Esophagus muscularis mucosa (tissue), 4 donors: ENCODE measurements at regions not wholly inside any gene's neighbourhood (a gene's known extent, or its start where the extent isn't known, plus 50 kb on each side); places are given as distances from the start of the nearest gene placed in this dataset.

Experiments
- DNase-seq: peaks from one replicate; pipeline ENCODE4 v3.0.0-alpha.2; 2017; ENCODE audit errors: extremely low spot score
- H3K27ac ChIP-seq, 4 donors: fragments of 200-600 bp; sonication (generic); replicated peaks in 1 of 4; 1 replicate in 3 of 4; 2 replicates in 1 of 4; pipeline ENCODE4 v1.5.1; 2016 to 2019; ENCODE audit warnings: mild to moderate bottlenecking in 1 of 4
- H3K27me3 ChIP-seq, 4 donors: fragments of 200-600 bp; sonication (generic); one replicate each; pipeline versions ENCODE4 v1.5.1 to v1.6.0; 2016 to 2019
- H3K36me3 ChIP-seq, 4 donors: fragments of 200-600 bp; sonication (generic); one replicate each; pipeline ENCODE4 v1.5.1; 2016 to 2019
- H3K4me1 ChIP-seq, 4 donors: fragments of 200-600 bp; sonication (generic); one replicate each; pipeline ENCODE4 v1.5.1; 2016 to 2019
- H3K4me3 ChIP-seq, 4 donors: fragments of 200-600 bp; sonication (generic); 1 replicate in 2 of 4; 2 replicates in 2 of 4; pipeline ENCODE4 v1.5.1; 2016 to 2019; ENCODE audit warnings: mild to moderate bottlenecking in 4 of 4, moderate library complexity in 1 of 4
- H3K9me3 ChIP-seq, 4 donors: fragments of 200-600 bp; sonication (generic); 1 replicate in 3 of 4; 2 replicates in 1 of 4; pipeline ENCODE4 v1.5.1; 2016 to 2019
- CTCF ChIP-seq, 3 experiments: fragments of 200-600 bp in 2 of 3; fragments of 450-650 bp in 1 of 3; sonication (generic) in 2 of 3; IDR thresholded peaks; one replicate each; pipeline ENCODE4 v1.5.1; 2017 to 2019; ENCODE audit warnings: antibody characterized with exemption in 3 of 3, mild to moderate bottlenecking in 2 of 3, moderate library complexity in 1 of 3
- EP300 ChIP-seq: sonication (generic); formaldehyde crosslinking; IDR thresholded peaks from one replicate; pipeline ENCODE4 v1.6.1; 2017; ENCODE audit warnings: antibody characterized with exemption
- POLR2A ChIP-seq: fragments of 450-650 bp; IDR thresholded peaks from one replicate; pipeline ENCODE4 v1.6.1; 2017; ENCODE audit warnings: antibody characterized with exemption, moderate library complexity, mild to moderate bottlenecking, low read depth
- POLR2AphosphoS5 ChIP-seq, 2 donors: sonication (generic); formaldehyde crosslinking; IDR thresholded peaks; one replicate each; pipeline ENCODE4 v1.6.1; 2017; ENCODE audit warnings: antibody characterized with exemption in 2 of 2
- WGBS: methylation state at CpG from one replicate; pipeline ENCODE4 v1.1.5; 2018; 5-methylcytosine and 5-hydroxymethylcytosine counted together
- intact Hi-C: fragments of 100-400 bp; cut with DNase I; formaldehyde crosslinking; loops from one replicate; pipeline ENCODE4 v1.15.1; 2023

GRCh38 chr9:21556581-21557427 lies 74.7 kb upstream of the IFNE start:
- Histone ChIP-seq H3K4me1 (peaks cover 11 to 20% (median 18%) of the 10 kb centered on the region in 4 donors), H3K27me3 (peaks cover 0 to 82% (median 35%) of the 10 kb centered on the region in 4 donors), H3K4me3 (no peak overlapping the region), H3K9me3 (no peaks in the 10 kb centered on the region), H3K27ac (no peak overlapping the region), H3K36me3 (no peaks in the 10 kb centered on the region)
- intact Hi-C loops = no loop called here
- DNase-seq = no peak
- TF ChIP-seq POLR2AphosphoS5 (IDR thresholded peaks at IDR 0.05) (no peak), EP300 (no peak), CTCF (IDR thresholded peaks at IDR 0.05) (no peak), POLR2A (no peak)
- whole genome bisulfite sequencing = 86% methylated on average over 4 of the region's 4 CpGs

- Histone ChIP-seq H3K4me3 (no peak overlapping the region), H3K27me3 (peaks cover 0 to 81% (median 35%) of the 10 kb centered on the region in 4 donors), H3K9me3 (no peaks in the 10 kb centered on the region), H3K27ac (no peak overlapping the region), H3K4me1 (peaks cover 11 to 20% (median 18%) of the 10 kb centered on the region in 4 donors), H3K36me3 (no peaks in the 10 kb centered on the region)
- intact Hi-C loops = no loop called here
- WGBS = 87% methylated on average over 1 of the region's 1 CpG
- DNase-seq = no peak
- TF ChIP-seq EP300 (no peak), POLR2AphosphoS5 (IDR thresholded peaks at IDR 0.05) (no peak), POLR2A (no peak), CTCF (IDR thresholded peaks at IDR 0.05) (no peak)
Measured at GRCh38 chr9:21557428-21557768, 75.3 kb upstream of the IFNE start.

GRCh38 chr9:21558079-21558478 lies 76.0 kb upstream of the IFNE start:
- H3K4me1 ChIP-seq = peaks cover 11 to 20% (median 18%) of the 10 kb centered on the region in 4 donors
- no peak overlapping the region for H3K27ac ChIP-seq
- no peak for TF ChIP-seq EP300
- TF ChIP-seq CTCF (IDR thresholded peaks at IDR 0.05) = no peak
- TF ChIP-seq POLR2AphosphoS5 (IDR thresholded peaks at IDR 0.05) = no peak
- no peak for TF ChIP-seq POLR2A
- intact Hi-C loops = no loop called here
- WGBS = 37% methylated on average over 1 of the region's 1 CpG
- H3K4me3 ChIP-seq = no peak overlapping the region
- H3K9me3 ChIP-seq = no peaks in the 10 kb centered on the region
- no peaks in the 10 kb centered on the region for H3K36me3 ChIP-seq
- no peak for DNase-seq
- H3K27me3 ChIP-seq = peaks cover 0 to 74% (median 35%) of the 10 kb centered on the region in 4 donors

GRCh38 chr9:21558615-21559401 lies 76.7 kb upstream of the IFNE start:
- Histone ChIP-seq H3K4me1 (peaks cover 11 to 20% (median 18%) of the 10 kb centered on the region in 4 donors), H3K9me3 (no peaks in the 10 kb centered on the region), H3K27ac (no peak overlapping the region), H3K4me3 (peak overlapping the region; percentile 55 to 60 (median 58)), H3K27me3 (peaks cover 0 to 69% (median 35%) of the 10 kb centered on the region in 4 donors), H3K36me3 (no peaks in the 10 kb centered on the region)
- intact Hi-C loops = no loop called here
- DNase-seq = no peak
- TF ChIP-seq CTCF (IDR thresholded peaks at IDR 0.05) (no peak), POLR2AphosphoS5 (IDR thresholded peaks at IDR 0.05) (no peak), POLR2A (no peak), EP300 (no peak)
- WGBS = 23% methylated on average over 18 of the region's 40 CpGs
